Muscle layer of duodenum (tissue), 2 donors: ENCODE measurements at regions not wholly inside any gene's neighbourhood (a gene's known extent, or its start where the extent isn't known, plus 50 kb on each side); places are given as distances from the start of the nearest gene placed in this dataset.

Source experiments
- H3K27ac ChIP-seq: one replicate; pipeline ENCODE4 v1.7.0; 2013; ENCODE audit warnings: mild to moderate bottlenecking, low read length
- H3K27me3 ChIP-seq: one replicate; pipeline ENCODE4 v1.7.0; 2013; ENCODE audit warnings: low read depth, mild to moderate bottlenecking, control low read depth, low read length
- H3K36me3 ChIP-seq, 2 donors: one replicate each; pipeline ENCODE4 v1.7.0; 2013; ENCODE audit warnings: low read length in 2 of 2, control low read depth in 1 of 2, mild to moderate bottlenecking in 1 of 2; ENCODE audit not compliant: insufficient read depth in 2 of 2, control insufficient read depth in 1 of 2
- H3K4me1 ChIP-seq, 2 donors: one replicate each; pipeline ENCODE4 v1.7.0; 2013; ENCODE audit warnings: low read length in 2 of 2, mild to moderate bottlenecking in 2 of 2, control low read depth in 1 of 2, moderate library complexity in 1 of 2; ENCODE audit not compliant: insufficient read depth in 2 of 2, control insufficient read depth in 1 of 2
- H3K4me3 ChIP-seq, 2 donors: one replicate each; pipeline ENCODE4 v1.7.0; 2013; ENCODE audit warnings: low read length in 2 of 2, low read depth in 1 of 2, mild to moderate bottlenecking in 1 of 2
- H3K9me3 ChIP-seq, 2 donors: one replicate each; pipeline ENCODE4 v1.7.0; 2013; ENCODE audit warnings: low read length in 2 of 2, control low read depth in 1 of 2, mild to moderate bottlenecking in 1 of 2; ENCODE audit not compliant: control insufficient read depth in 1 of 2
- donor health status: healthy.

DNA sequence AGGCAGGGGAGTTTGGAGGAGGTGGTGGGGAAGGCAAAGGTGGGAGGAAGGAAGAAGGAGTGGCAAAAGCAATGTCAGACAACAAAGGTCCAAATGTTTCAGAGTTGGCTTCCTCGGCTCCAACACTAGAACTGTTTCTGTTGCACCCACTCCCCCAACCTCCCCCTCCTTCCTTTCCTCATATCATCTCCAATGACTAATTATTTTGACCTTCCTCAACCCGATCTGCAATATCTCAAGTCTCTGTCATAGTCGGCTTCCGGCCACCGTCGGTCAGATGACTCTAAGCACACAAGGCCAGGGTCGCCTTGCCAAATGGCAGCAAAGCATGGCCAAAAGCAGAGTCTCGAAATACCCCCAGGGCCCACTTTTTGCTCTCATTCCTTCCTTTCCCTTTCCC lies 637.0 kb upstream of the TBX3 start:
- H3K4me3 ChIP-seq, result no peak overlapping the region
- H3K4me1 ChIP-seq, result no peaks in the 10 kb centered on the region
- H3K9me3 ChIP-seq, result no peaks in the 10 kb centered on the region
- no peaks in the 10 kb centered on the region for H3K36me3 ChIP-seq
- peak overlapping the region; percentile 20 for H3K27ac ChIP-seq
- H3K27me3 ChIP-seq, result no peaks in the 10 kb centered on the region

DNA sequence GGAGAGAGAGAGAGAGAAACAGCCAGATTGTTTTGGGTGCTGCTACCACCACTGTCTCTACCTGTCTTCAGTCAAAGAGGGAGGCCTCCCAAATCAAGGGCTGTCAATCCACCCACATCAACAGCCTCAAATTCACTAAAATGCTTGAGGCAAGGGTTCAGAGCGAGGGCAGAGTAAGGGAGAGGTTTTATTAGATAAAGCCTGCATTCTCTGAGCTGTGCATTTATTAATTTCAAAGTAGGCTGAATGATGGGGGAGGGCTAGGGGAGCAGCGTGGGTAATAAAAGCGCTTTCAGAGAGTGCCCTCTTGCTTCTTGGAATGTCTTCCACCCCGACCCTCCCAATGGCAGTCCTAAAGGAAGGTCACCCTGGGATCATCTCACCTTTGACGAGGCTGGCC lies 636.5 kb upstream of the TBX3 start:
- Histone ChIP-seq H3K9me3 (no peaks in the 10 kb centered on the region), H3K27me3 (no peaks in the 10 kb centered on the region), H3K27ac (no peak overlapping the region), H3K36me3 (no peaks in the 10 kb centered on the region), H3K4me1 (no peaks in the 10 kb centered on the region), H3K4me3 (no peak overlapping the region)

- Histone ChIP-seq H3K36me3 (no peaks in the 10 kb centered on the region), H3K9me3 (peaks cover 0 to 3% of the 10 kb centered on the region in 2 donors), H3K27ac (no peak overlapping the region), H3K4me1 (no peaks in the 10 kb centered on the region), H3K27me3 (no peaks in the 10 kb centered on the region), H3K4me3 (no peak overlapping the region)
Observed at GRCh38 chr12:115319446-115320040, 635.6 kb upstream of the TBX3 start.

- Histone ChIP-seq H3K27ac (no peak overlapping the region), H3K4me1 (no peaks in the 10 kb centered on the region), H3K9me3 (peaks cover 0 to 3% of the 10 kb centered on the region in 2 donors), H3K27me3 (no peaks in the 10 kb centered on the region), H3K36me3 (no peaks in the 10 kb centered on the region), H3K4me3 (no peak overlapping the region)
Observed at GRCh38 chr12:115313929-115314328, 630.0 kb upstream of the TBX3 start.

DNA sequence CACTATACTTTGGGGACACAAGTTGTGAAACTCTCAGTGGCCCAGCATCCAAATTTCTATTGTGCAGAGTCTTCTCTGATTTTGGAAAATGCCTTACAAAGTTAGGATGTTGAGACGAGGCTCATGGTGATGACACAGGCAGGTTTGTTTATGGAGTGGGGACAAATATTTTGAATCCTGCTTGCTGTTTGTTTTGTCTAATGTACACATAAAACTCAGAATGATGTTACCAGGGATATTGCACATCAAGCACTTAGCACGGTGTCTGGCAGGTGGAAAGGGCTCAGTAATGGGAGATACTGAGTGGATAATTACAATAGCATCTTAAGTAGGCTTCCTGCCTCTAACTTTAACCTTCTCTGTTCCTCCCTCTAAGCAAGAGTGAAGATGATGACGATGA lies 628.9 kb upstream of the TBX3 start:
- Histone ChIP-seq H3K36me3 (no peaks in the 10 kb centered on the region), H3K27me3 (no peaks in the 10 kb centered on the region), H3K4me1 (no peaks in the 10 kb centered on the region), H3K9me3 (peaks cover 0 to 3% of the 10 kb centered on the region in 2 donors), H3K4me3 (no peak overlapping the region), H3K27ac (no peak overlapping the region)

- no peaks in the 10 kb centered on the region for H3K36me3 ChIP-seq
- no peak overlapping the region for H3K4me3 ChIP-seq
- peaks cover 0 to 3% of the 10 kb centered on the region in 2 donors for H3K9me3 ChIP-seq
- H3K27ac ChIP-seq, result no peak overlapping the region
- H3K27me3 ChIP-seq, result no peaks in the 10 kb centered on the region
- H3K4me1 ChIP-seq, result no peaks in the 10 kb centered on the region
Observed at GRCh38 chr12:115311875-115312274, 627.9 kb upstream of the TBX3 start.

- Histone ChIP-seq H3K36me3 (no peaks in the 10 kb centered on the region), H3K27ac (no peak overlapping the region), H3K4me3 (no peak overlapping the region), H3K4me1 (no peaks in the 10 kb centered on the region), H3K27me3 (no peaks in the 10 kb centered on the region), H3K9me3 (no peaks in the 10 kb centered on the region)
Observed at GRCh38 chr12:115308918-115309317, 624.9 kb upstream of the TBX3 start.

DNA sequence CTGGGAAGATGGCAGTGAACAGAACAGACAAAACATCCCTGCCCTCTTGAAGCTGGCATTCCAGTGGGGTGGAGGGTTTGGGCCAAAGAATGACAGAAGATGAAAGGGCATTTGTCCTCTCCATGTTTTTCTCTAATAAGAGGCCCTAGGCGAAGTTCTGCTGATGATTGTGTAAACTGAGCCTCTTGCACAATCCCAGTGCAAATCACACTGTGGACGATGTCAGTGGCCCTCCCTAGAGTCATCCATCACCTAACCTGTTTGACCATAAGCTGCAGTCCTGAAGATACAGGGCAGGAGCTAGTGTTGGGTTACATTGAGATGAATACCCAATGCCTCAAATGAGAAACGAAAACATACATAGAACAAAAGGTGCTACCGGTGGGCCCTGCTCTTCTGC lies 622.4 kb upstream of the TBX3 start:
- H3K27ac ChIP-seq, result no peak overlapping the region

DNA sequence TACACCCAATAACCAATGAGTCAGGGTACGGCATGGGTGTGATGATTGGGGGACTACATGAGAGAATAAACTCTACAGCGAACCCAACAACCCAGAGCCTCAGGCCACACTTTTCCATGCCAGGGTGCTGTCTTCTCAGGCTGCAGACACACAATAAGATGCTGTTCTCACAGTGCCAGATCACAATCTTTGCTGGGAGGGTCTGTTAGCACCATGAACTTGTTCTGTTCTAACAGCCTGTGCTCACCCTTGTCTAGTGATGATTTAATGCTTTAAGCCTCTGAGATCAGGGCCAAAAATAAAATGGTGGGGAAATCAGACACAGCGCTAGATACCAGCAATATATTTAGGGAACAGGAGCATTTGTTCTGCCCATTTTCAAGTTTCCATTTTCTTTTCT lies 621.9 kb upstream of the TBX3 start:
- H3K27me3 ChIP-seq, result no peaks in the 10 kb centered on the region
- no peak overlapping the region for H3K27ac ChIP-seq
- H3K4me3 ChIP-seq, result no peak overlapping the region
- no peaks in the 10 kb centered on the region for H3K36me3 ChIP-seq
- H3K4me1 ChIP-seq, result no peaks in the 10 kb centered on the region
- H3K9me3 ChIP-seq, result no peaks in the 10 kb centered on the region

More for the DNA sequence above, 622.4 kb upstream of the TBX3 start:
- Histone ChIP-seq H3K36me3 (no peaks in the 10 kb centered on the region), H3K27me3 (no peaks in the 10 kb centered on the region), H3K4me3 (no peak overlapping the region), H3K9me3 (no peaks in the 10 kb centered on the region), H3K4me1 (no peaks in the 10 kb centered on the region)

GRCh38 chr12:115305275-115305674 lies 621.3 kb upstream of the TBX3 start:
- H3K27ac ChIP-seq, result no peak overlapping the region
- no peaks in the 10 kb centered on the region for H3K4me1 ChIP-seq
- H3K4me3 ChIP-seq, result no peak overlapping the region
- no peaks in the 10 kb centered on the region for H3K27me3 ChIP-seq
- H3K36me3 ChIP-seq, result no peaks in the 10 kb centered on the region
- no peaks in the 10 kb centered on the region for H3K9me3 ChIP-seq

DNA sequence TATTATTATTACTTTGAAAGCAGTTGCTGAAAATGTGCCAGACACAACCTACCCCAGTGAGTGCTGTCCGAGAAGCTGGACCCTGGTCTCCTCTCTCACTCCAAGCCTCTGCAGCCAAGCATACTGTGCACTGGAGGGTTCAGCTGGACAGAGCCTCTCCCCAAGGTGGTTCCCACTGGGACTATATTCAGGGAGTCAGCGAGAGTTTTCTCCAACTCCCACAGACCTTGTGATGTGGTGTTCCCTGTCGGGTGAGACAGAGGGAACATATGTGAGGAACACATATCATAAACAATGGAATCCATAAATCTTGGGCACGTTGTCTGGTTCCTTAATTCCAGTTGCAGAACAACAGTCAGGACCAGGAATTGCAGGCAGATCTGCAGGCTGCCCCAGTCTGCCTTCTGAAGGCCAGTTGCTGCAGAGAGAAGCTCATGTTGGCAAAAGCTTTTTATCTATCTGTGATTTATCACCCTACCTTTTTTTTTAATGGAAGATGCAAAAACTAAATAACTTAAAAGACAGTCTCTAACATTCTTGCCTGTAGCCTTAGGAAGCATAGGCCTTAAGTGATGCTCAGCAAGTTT lies 619.8 kb upstream of the TBX3 start:
- H3K27me3 ChIP-seq, result no peaks in the 10 kb centered on the region
- H3K4me3 ChIP-seq, result no peak overlapping the region
- H3K36me3 ChIP-seq, result no peaks in the 10 kb centered on the region
- H3K27ac ChIP-seq, result no peak overlapping the region
- H3K4me1 ChIP-seq, result no peaks in the 10 kb centered on the region
- H3K9me3 ChIP-seq, result no peaks in the 10 kb centered on the region

DNA sequence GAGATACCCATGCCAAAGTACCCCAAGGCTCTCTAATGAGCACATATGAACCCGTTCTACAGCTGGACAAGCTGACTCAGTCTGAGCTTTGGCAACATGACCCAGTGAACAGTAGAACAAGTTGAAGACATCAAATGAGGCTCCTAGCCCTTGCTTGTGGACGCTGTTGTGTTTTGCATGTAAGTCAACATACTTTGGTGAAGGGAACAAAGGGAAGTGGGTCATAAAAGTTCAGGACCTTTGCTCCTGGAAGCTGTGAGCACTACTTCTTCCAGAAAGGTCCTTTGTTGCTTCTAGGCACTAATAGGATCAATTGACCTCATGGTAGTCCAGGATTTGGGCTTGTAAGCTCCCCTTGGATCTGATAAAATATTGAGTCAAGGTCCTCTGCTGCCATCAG lies 613.5 kb upstream of the TBX3 start:
- Histone ChIP-seq H3K4me1 (peaks cover 7 to 11% of the 10 kb centered on the region in 2 donors), H3K27ac (no peak overlapping the region), H3K36me3 (no peaks in the 10 kb centered on the region), H3K4me3 (no peak overlapping the region), H3K27me3 (no peaks in the 10 kb centered on the region), H3K9me3 (no peaks in the 10 kb centered on the region)
